NAMALWA (cell line): ENCODE measurements at regions not wholly inside any gene's neighbourhood (a gene's known extent, or its start where the extent isn't known, plus 50 kb on each side); places are given as distances from the start of the nearest gene placed in this dataset.
"Not testable (repeated sequence)": the region's sequence is repeated elsewhere in the genome, so short reads cannot be mapped to it uniquely, and the experiment has no call there.

Experiments used
- DNase-seq: peaks from one replicate; pipeline ENCODE4 v3.0.0-alpha.2; 2015; ENCODE audit warnings: low spot score

- DNase-seq, result no peak
These were observed 837.6 kb downstream of the TBC1D32 start for GRCh38 chr6:120496661-120497060.

GRCh38 chr6:120493505-120493904, 840.8 kb downstream of the TBC1D32 start:
- DNase-seq, result no peak

GRCh38 chr6:120489941-120490340, 844.3 kb downstream of the TBC1D32 start:
- no peak for DNase-seq

- DNase-seq, result no peak
These were observed 850.1 kb downstream of the TBC1D32 start for GRCh38 chr6:120484146-120484545.

- DNase-seq, result no peak
These were observed 855.6 kb downstream of the TBC1D32 start for GRCh38 chr6:120478650-120479049.

GRCh38 chr6:120473804-120474203, 860.5 kb downstream of the TBC1D32 start:
- no peak for DNase-seq

- no peak for DNase-seq
These were observed 865.8 kb downstream of the TBC1D32 start for GRCh38 chr6:120468486-120468885.

GRCh38 chr6:120451508-120451907, 882.8 kb downstream of the TBC1D32 start:
- DNase-seq, result no peak

GRCh38 chr6:120447605-120448004, 886.7 kb downstream of the TBC1D32 start:
- DNase-seq, result no peak

- DNase-seq, result not testable (repeated sequence)
These were observed 901.4 kb downstream of the TBC1D32 start for GRCh38 chr6:120432840-120433239.

- DNase-seq, result no peak
These were observed 902.4 kb downstream of the TBC1D32 start for GRCh38 chr6:120431841-120432240.

GRCh38 chr6:120411394-120411793, 922.9 kb downstream of the TBC1D32 start:
- DNase-seq, result no peak

GRCh38 chr6:120410586-120410985, 923.7 kb downstream of the TBC1D32 start:
- DNase-seq, result no peak

GRCh38 chr6:120407696-120408095, 926.6 kb downstream of the TBC1D32 start:
- DNase-seq, result no peak

- no peak for DNase-seq
These were observed 928.3 kb downstream of the TBC1D32 start for GRCh38 chr6:120405947-120406346.

GRCh38 chr6:120395784-120396183, 938.5 kb downstream of the TBC1D32 start:
- no peak for DNase-seq

GRCh38 chr6:120395330-120395729, 939.0 kb downstream of the TBC1D32 start:
- DNase-seq, result no peak

GRCh38 chr6:120392941-120393340, 941.3 kb downstream of the TBC1D32 start:
- DNase-seq, result no peak

- DNase-seq, result no peak
These were observed 949.6 kb downstream of the TBC1D32 start for GRCh38 chr6:120384671-120385070.

GRCh38 chr6:120383681-120384080, 950.6 kb downstream of the TBC1D32 start:
- no peak for DNase-seq

GRCh38 chr6:120378582-120379220, 955.6 kb downstream of the TBC1D32 start:
- DNase-seq, result peak; percentile 83

GRCh38 chr6:120373185-120373584, 961.1 kb downstream of the TBC1D32 start:
- no peak for DNase-seq

- no peak for DNase-seq
These were observed 970.9 kb downstream of the TBC1D32 start for GRCh38 chr6:120363429-120363828.

GRCh38 chr6:120358535-120358934, 975.7 kb downstream of the TBC1D32 start:
- DNase-seq, result not testable (repeated sequence)
